HEK293T (cell line): ENCODE measurements at regions not wholly inside any gene's neighbourhood (a gene's known extent, or its start where the extent isn't known, plus 50 kb on each side); places are given as distances from the start of the nearest gene placed in this dataset.

Source experiments
- BHLHE40 ChIP-seq: fragments of 450-650 bp; IDR thresholded peaks from 2 replicates; pipeline ENCODE4 v1.6.1; 2016; ENCODE audit warnings: mild to moderate bottlenecking, moderate library complexity, borderline replicate concordance
- ELF4 ChIP-seq: fragments of 450-650 bp; IDR thresholded peaks from 2 replicates; pipeline ENCODE4 v1.6.1; 2017; ENCODE audit warnings: antibody characterized with exemption
- LEF1 ChIP-seq: fragments of 450-650 bp; IDR thresholded peaks from 2 replicates; pipeline ENCODE4 v1.6.1; 2017; ENCODE audit warnings: mild to moderate bottlenecking, borderline replicate concordance
- NFRKB ChIP-seq: fragments of 450-650 bp; IDR thresholded peaks from 2 replicates; pipeline ENCODE4 v1.6.1; 2016; ENCODE audit warnings: mild to moderate bottlenecking, moderate library complexity
- SP1 ChIP-seq: fragments of 450-650 bp; IDR thresholded peaks from 2 replicates; pipeline ENCODE4 v1.6.1; 2017

DNA sequence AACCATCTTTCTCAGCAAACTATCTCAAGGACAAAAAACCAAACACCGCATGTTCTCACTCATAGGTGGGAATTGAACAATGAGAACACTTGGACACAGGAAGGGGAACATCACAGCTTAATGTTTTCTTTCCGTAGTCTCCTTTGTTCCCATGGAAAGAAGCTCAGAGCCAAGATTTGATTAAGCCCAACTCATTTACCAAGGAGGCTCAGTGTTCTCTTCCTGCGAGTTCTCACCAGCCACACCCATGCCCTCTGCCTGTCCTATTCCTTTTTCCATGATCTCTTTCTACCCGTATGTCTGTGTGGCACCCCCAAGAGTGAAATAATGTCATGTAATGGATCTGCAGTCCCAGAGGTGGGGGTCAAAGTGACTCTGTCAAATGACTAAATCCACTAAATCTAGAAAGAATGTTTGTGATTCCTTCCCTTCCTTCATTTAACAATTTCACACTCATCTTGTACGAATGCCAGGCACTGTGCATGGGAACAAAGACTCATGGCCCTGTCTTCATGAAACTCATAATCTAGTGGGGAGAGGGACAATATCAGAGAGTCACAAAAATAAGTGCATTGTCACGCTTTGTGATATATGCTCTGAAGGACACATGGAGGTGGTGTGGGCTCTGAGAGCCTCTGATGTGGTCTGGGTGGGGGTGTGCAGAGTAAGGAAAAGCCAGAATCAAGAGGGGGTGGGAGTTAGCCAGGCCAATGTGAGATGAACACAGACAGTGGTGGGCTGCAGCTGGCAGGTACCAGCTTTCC, 292.1 kb downstream of the CDC5L start:
- TF ChIP-seq LEF1 (no peak), NFRKB (no peak), ELF4 (no peak), BHLHE40 (no peak), SP1 (no peak)
